Erythroblast (primary cell): ENCODE measurements at regions not wholly inside any gene's neighbourhood (a gene's known extent, or its start where the extent isn't known, plus 50 kb on each side); places are given as distances from the start of the nearest gene placed in this dataset.

ENCODE experiments used
- GATA1 ChIP-seq: IDR thresholded peaks from 2 replicates; pipeline ENCODE4 v1.6.1; 2011; ENCODE audit warnings: low read depth, mild to moderate bottlenecking, control low read depth, low read length, moderate library complexity
- POLR2A ChIP-seq: IDR thresholded peaks from 2 replicates; pipeline ENCODE4 v1.6.1; 2011; ENCODE audit warnings: mild to moderate bottlenecking, low read length

DNA sequence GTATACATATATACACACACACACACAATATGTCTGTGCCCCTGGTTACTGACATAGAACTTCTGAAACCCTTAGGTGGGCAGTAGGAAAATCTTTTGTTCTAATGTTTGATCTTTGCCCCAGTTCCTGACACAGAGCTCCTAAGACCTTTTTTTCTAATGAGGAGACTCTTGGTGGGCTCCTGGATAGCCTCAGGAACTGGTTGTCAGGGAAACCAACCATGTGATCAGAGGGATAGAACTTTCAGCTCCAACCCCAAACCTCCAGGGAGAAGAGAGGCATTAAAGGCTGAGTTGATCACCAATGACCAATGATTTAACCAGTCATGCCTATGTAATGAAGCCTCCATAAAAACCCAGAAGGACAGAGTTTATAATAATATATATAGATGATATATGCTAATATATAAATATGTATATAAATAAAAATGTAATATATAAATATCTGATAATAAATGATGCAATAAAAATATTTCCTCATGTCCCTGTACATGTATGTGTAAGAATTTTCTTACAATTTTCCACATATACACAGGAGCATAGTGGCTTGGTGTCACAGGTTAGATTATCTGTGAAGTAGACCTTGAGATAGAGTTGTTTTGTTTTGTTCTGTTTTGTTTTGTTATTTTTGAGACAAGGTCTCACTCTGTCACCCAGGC, 93.3 kb downstream of the GPX5 start:
- TF ChIP-seq POLR2A: no peak
- no peak for TF ChIP-seq GATA1
